IPS-20b (cell line): ENCODE measurements at regions not wholly inside any gene's neighbourhood (a gene's known extent, or its start where the extent isn't known, plus 50 kb on each side); places are given as distances from the start of the nearest gene placed in this dataset.
A peak's percentile ranks its signal among the peaks of the same experiment; 100 is the strongest.

Experiments
- H3K27ac ChIP-seq: one replicate; pipeline ENCODE4 v1.5.1; 2013; ENCODE audit warnings: low read length
- H3K27me3 ChIP-seq: 2 replicates; pipeline ENCODE4 v1.6.1; 2013; ENCODE audit warnings: mild to moderate bottlenecking, low read length, inconsistent platforms; ENCODE audit not compliant: insufficient read depth
- H3K36me3 ChIP-seq: 2 replicates; pipeline ENCODE4 v1.6.1; 2013; ENCODE audit warnings: low read depth, mild to moderate bottlenecking, inconsistent platforms, low read length, moderate library complexity; ENCODE audit not compliant: insufficient read depth
- H3K4me1 ChIP-seq: 2 replicates; pipeline ENCODE4 v1.6.1; 2013; ENCODE audit warnings: mild to moderate bottlenecking, control low read depth, inconsistent platforms, low read length, moderate library complexity; ENCODE audit not compliant: insufficient read depth
- H3K4me3 ChIP-seq: 2 replicates; pipeline ENCODE4 v1.5.1; 2013; ENCODE audit warnings: mild to moderate bottlenecking, low read length, inconsistent platforms
- H3K9ac ChIP-seq: 2 replicates; pipeline ENCODE4 v1.6.1; 2013; ENCODE audit warnings: low read depth, mild to moderate bottlenecking, inconsistent platforms, low read length, moderate library complexity
- H3K9me3 ChIP-seq: 2 replicates; pipeline ENCODE4 v1.6.1; 2013; ENCODE audit warnings: mild to moderate bottlenecking, low read depth, low read length, inconsistent platforms; ENCODE audit not compliant: insufficient read depth

GRCh38 chr21:38985568-38986378, 180.0 kb downstream of the ETS2 start:
- no peak overlapping the region for H3K9ac ChIP-seq
- peaks cover 15% of the 10 kb centered on the region for H3K27me3 ChIP-seq
- H3K27ac ChIP-seq: no peak overlapping the region
- no peak overlapping the region for H3K4me3 ChIP-seq
- peaks cover 37% of the 10 kb centered on the region for H3K4me1 ChIP-seq
- no peaks in the 10 kb centered on the region for H3K9me3 ChIP-seq
- no peaks in the 10 kb centered on the region for H3K36me3 ChIP-seq

GRCh38 chr21:38984982-38985567, 179.3 kb downstream of the ETS2 start:
- no peak overlapping the region for H3K27ac ChIP-seq
- H3K36me3 ChIP-seq: no peaks in the 10 kb centered on the region
- peaks cover 9% of the 10 kb centered on the region for H3K27me3 ChIP-seq
- no peak overlapping the region for H3K9ac ChIP-seq
- no peak overlapping the region for H3K4me3 ChIP-seq
- H3K4me1 ChIP-seq: peaks cover 37% of the 10 kb centered on the region
- H3K9me3 ChIP-seq: no peaks in the 10 kb centered on the region

GRCh38 chr21:38984568-38984967, 178.8 kb downstream of the ETS2 start:
- Histone ChIP-seq H3K4me1 (peaks cover 38% of the 10 kb centered on the region), H3K36me3 (no peaks in the 10 kb centered on the region), H3K4me3 (no peak overlapping the region), H3K27me3 (peaks cover 4% of the 10 kb centered on the region), H3K9me3 (no peaks in the 10 kb centered on the region), H3K9ac (no peak overlapping the region), H3K27ac (no peak overlapping the region)

- Histone ChIP-seq H3K36me3 (no peaks in the 10 kb centered on the region), H3K4me3 (no peak overlapping the region), H3K9me3 (no peaks in the 10 kb centered on the region), H3K27ac (no peak overlapping the region), H3K27me3 (no peaks in the 10 kb centered on the region), H3K4me1 (peaks cover 42% of the 10 kb centered on the region), H3K9ac (no peak overlapping the region)
These were observed 177.8 kb downstream of the ETS2 start for GRCh38 chr21:38983560-38983959.

GRCh38 chr21:38982804-38983203, 177.1 kb downstream of the ETS2 start:
- Histone ChIP-seq H3K27ac (no peak overlapping the region), H3K27me3 (no peaks in the 10 kb centered on the region), H3K9me3 (no peaks in the 10 kb centered on the region), H3K9ac (no peak overlapping the region), H3K4me3 (no peak overlapping the region), H3K4me1 (peaks cover 38% of the 10 kb centered on the region), H3K36me3 (no peaks in the 10 kb centered on the region)

GRCh38 chr21:38982096-38982495, 176.4 kb downstream of the ETS2 start:
- Histone ChIP-seq H3K27me3 (no peaks in the 10 kb centered on the region), H3K9ac (peak overlapping the region; percentile 9; the same call in 1 of the 2 replicates), H3K36me3 (no peaks in the 10 kb centered on the region), H3K4me3 (no peak overlapping the region), H3K9me3 (no peaks in the 10 kb centered on the region), H3K4me1 (peaks cover 31% of the 10 kb centered on the region), H3K27ac (peak overlapping the region; percentile 6)

GRCh38 chr21:38980416-38981313, 174.9 kb downstream of the ETS2 start:
- peaks cover 31% of the 10 kb centered on the region for H3K4me1 ChIP-seq
- H3K9ac ChIP-seq: peak overlapping the region; percentile 27; the same call in 1 of the 2 replicates
- no peaks in the 10 kb centered on the region for H3K36me3 ChIP-seq
- H3K9me3 ChIP-seq: no peaks in the 10 kb centered on the region
- H3K27me3 ChIP-seq: no peaks in the 10 kb centered on the region
- peak overlapping the region; percentile 32; the same call in 1 of the 2 replicates for H3K4me3 ChIP-seq
- peak overlapping the region; percentile 45 for H3K27ac ChIP-seq

- peak overlapping the region; percentile 27; the same call in 1 of the 2 replicates for H3K9ac ChIP-seq
These were observed 173.8 kb downstream of the ETS2 start for GRCh38 chr21:38979271-38980121.

GRCh38 chr21:38976900-38977299, 171.2 kb downstream of the ETS2 start:
- Histone ChIP-seq H3K9ac (no peak overlapping the region), H3K36me3 (no peaks in the 10 kb centered on the region), H3K4me1 (peaks cover 29% of the 10 kb centered on the region), H3K27ac (no peak overlapping the region), H3K9me3 (no peaks in the 10 kb centered on the region), H3K27me3 (no peaks in the 10 kb centered on the region), H3K4me3 (no peak overlapping the region)

More at GRCh38 chr21:38979271-38980121, 173.8 kb downstream of the ETS2 start:
- Histone ChIP-seq H3K27me3 (no peaks in the 10 kb centered on the region), H3K4me3 (peak overlapping the region; percentile 32), H3K4me1 (peaks cover 31% of the 10 kb centered on the region), H3K27ac (peak overlapping the region; percentile 16), H3K36me3 (no peaks in the 10 kb centered on the region), H3K9me3 (no peaks in the 10 kb centered on the region)

- H3K36me3 ChIP-seq: no peaks in the 10 kb centered on the region
- H3K4me3 ChIP-seq: no peak overlapping the region
- peaks cover 1% of the 10 kb centered on the region; the same call in 1 of the 2 replicates for H3K4me1 ChIP-seq
- no peak overlapping the region for H3K9ac ChIP-seq
- H3K9me3 ChIP-seq: no peaks in the 10 kb centered on the region
- H3K27ac ChIP-seq: no peak overlapping the region
- H3K27me3 ChIP-seq: no peaks in the 10 kb centered on the region
These were observed 167.8 kb downstream of the ETS2 start for GRCh38 chr21:38973552-38973951.

GRCh38 chr21:38972078-38972477, 166.3 kb downstream of the ETS2 start:
- H3K27me3 ChIP-seq: no peaks in the 10 kb centered on the region
- H3K36me3 ChIP-seq: no peaks in the 10 kb centered on the region
- H3K9me3 ChIP-seq: no peaks in the 10 kb centered on the region
- no peak overlapping the region for H3K4me3 ChIP-seq
- H3K9ac ChIP-seq: no peak overlapping the region
- H3K27ac ChIP-seq: no peak overlapping the region
- no peaks in the 10 kb centered on the region for H3K4me1 ChIP-seq
